ENCODE measurements at regions not wholly inside any gene's neighbourhood (a gene's known extent, or its start where the extent isn't known, plus 50 kb on each side); places are given as distances from the start of the nearest gene placed in this dataset.

GRCh38 chr4:24244663-24245490, 339.5 kb downstream of the DHX15 start:
- DNase-seq (ENCODE audit: low spot score), result no peak

- no peak for DNase-seq (ENCODE audit: low spot score)
Observed at GRCh38 chr4:24243641-24244040, 340.7 kb downstream of the DHX15 start.

- no peak for DNase-seq (ENCODE audit: low spot score)
Observed at GRCh38 chr4:24241511-24241910, 342.8 kb downstream of the DHX15 start.

- no peak for DNase-seq (ENCODE audit: low spot score)
Observed at GRCh38 chr4:24240655-24241054, 343.7 kb downstream of the DHX15 start.

GRCh38 chr4:24237709-24238108, 346.6 kb downstream of the DHX15 start:
- no peak for DNase-seq (ENCODE audit: low spot score)

- no peak for DNase-seq (ENCODE audit: low spot score)
Observed at GRCh38 chr4:24236532-24236931, 346.7 kb upstream of the PPARGC1A start.

- no peak for DNase-seq (ENCODE audit: low spot score)
Observed at GRCh38 chr4:24236120-24236519, 346.3 kb upstream of the PPARGC1A start.

- DNase-seq (ENCODE audit: low spot score), result no peak
Observed at GRCh38 chr4:24235618-24236017, 345.8 kb upstream of the PPARGC1A start.

GRCh38 chr4:24234288-24234848, 344.5 kb upstream of the PPARGC1A start:
- DNase-seq (ENCODE audit: low spot score), result no peak

GRCh38 chr4:24230955-24231354, 341.1 kb upstream of the PPARGC1A start:
- DNase-seq (ENCODE audit: low spot score), result no peak

- DNase-seq (ENCODE audit: low spot score), result no peak
Observed at GRCh38 chr4:24229978-24230377, 340.1 kb upstream of the PPARGC1A start.

GRCh38 chr4:24228692-24229091, 338.8 kb upstream of the PPARGC1A start:
- no peak for DNase-seq (ENCODE audit: low spot score)

GRCh38 chr4:24226667-24227066, 336.8 kb upstream of the PPARGC1A start:
- DNase-seq (ENCODE audit: low spot score), result peak; percentile 7

- DNase-seq (ENCODE audit: low spot score), result no peak
Observed at GRCh38 chr4:24226023-24226422, 336.2 kb upstream of the PPARGC1A start.

GRCh38 chr4:24224446-24224845, 334.6 kb upstream of the PPARGC1A start:
- DNase-seq (ENCODE audit: low spot score), result no peak

- no peak for DNase-seq (ENCODE audit: low spot score)
Observed at GRCh38 chr4:24219209-24219608, 329.4 kb upstream of the PPARGC1A start.

- DNase-seq (ENCODE audit: low spot score), result no peak
Observed at GRCh38 chr4:24218566-24218965, 328.7 kb upstream of the PPARGC1A start.

GRCh38 chr4:24214796-24215195, 324.9 kb upstream of the PPARGC1A start:
- no peak for DNase-seq (ENCODE audit: low spot score)

GRCh38 chr4:24213961-24214360, 324.1 kb upstream of the PPARGC1A start:
- DNase-seq (ENCODE audit: low spot score), result no peak

GRCh38 chr4:24212642-24213041, 322.8 kb upstream of the PPARGC1A start:
- DNase-seq (ENCODE audit: low spot score), result no peak

GRCh38 chr4:24211856-24212255, 322.0 kb upstream of the PPARGC1A start:
- DNase-seq (ENCODE audit: low spot score), result peak; percentile 16

GRCh38 chr4:24210332-24210902, 320.6 kb upstream of the PPARGC1A start:
- DNase-seq (ENCODE audit: low spot score), result peak; percentile 49

- no peak for DNase-seq (ENCODE audit: low spot score)
Observed at GRCh38 chr4:24209906-24210305, 320.1 kb upstream of the PPARGC1A start.
